GM18868 (cell line): ENCODE measurements at regions not wholly inside any gene's neighbourhood (a gene's known extent, or its start where the extent isn't known, plus 50 kb on each side); places are given as distances from the start of the nearest gene placed in this dataset.
"Not testable (repeated sequence)": the region's sequence is repeated elsewhere in the genome, so short reads cannot be mapped to it uniquely, and the experiment has no call there.

Experiments
- ATAC-seq: cut with Tn5 transposase; IDR thresholded peaks from one replicate; pipeline ENCODE4 v1.9.1; 2021; ENCODE audit warnings: mild to moderate bottlenecking, moderate library complexity; ENCODE audit not compliant: unreplicated experiment

DNA sequence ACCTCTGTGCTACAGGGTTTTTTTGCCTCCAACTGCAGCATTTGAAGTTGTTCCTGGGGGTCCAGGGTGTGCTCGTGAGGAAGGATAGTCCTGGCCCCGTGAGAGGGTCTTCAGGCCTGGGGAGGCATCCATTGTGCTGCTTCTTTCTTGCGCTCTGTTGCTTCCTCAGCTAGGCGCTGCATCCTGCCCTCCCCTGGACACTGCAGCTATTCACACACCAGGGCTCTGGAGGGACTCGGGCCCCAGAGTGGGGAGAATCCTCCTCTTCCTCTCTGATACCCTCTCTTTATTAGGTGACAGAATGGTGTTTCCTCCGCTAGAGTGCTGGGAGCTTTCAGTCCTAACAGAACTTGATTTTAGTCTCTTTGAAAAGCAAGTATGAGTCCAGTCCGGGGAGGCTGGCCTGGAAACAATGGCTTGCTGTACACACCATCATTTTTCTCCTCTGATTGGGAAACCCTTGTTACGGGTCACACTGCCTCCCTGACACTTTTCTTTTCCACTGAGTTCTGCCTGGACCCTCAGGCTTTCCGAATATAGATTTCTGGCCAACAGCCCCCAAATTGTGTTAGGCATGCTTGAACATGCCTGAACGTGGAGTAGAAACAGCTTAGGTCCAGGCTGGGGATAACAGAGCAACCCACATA is 81.4 kb upstream of the ELAC2 start:
- no peak for ATAC-seq

DNA sequence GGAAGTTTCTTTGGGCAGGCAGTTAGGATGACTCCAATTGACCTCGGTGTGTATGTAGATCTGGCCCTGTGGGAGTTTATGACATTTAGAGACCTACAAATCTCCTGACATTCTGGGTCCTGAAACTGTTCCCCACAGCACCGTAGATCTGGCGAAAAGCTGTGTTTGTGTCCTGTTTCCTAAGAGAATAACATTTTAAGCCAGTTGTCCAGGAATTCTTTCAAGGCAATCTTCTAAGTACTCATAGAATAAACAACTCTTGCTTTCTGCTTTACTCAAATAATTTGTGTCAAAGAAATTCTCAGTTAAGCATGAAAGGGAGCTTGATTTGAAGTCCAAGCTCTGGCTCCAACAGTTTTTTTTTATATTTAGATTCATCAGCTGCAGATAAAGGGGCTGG is 78.5 kb upstream of the ELAC2 start:
- no peak for ATAC-seq

DNA sequence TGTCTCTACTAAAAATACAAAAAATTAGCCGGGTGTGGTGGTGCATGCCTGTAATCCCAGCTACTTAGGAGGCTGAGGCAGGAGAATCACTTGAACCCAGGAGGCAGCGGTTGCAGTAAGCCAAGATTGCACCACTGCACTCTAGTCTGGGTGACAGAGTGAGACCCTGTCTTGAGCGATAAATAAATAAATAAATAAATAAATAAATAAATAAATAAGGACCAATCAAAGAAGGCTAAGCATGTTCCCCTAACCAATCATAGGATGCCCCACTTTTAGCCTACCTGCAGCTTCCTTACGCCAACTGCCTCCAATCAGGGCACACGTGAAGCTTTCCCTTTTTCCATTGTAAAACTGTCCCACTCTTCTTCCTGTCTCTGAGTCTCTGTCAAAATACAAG is 74.2 kb upstream of the ELAC2 start:
- ATAC-seq = not testable (repeated sequence)

GRCh38 chr17:13088666-13089065 is 70.8 kb upstream of the ELAC2 start:
- no peak for ATAC-seq

DNA sequence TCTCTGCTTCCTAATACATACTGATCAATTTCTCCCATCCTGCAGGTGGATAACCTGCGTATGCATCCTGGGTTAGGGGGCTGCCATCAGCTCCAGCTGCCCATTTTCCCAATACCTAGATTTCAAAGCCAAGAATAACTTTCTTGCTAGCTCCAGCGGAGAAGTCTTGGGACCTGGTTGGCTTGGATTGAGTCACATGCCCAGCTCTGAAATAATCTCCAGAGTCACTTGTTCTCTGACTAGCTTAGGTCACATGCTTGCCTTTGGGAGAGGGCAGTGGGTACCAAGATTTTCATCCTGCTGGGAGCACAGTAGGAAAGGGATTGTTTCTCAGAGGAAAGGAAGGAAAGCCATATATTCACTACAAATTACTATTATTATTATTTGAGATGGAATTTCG is 70.0 kb upstream of the ELAC2 start:
- no peak for ATAC-seq

- ATAC-seq = no peak
Measured at GRCh38 chr17:13086142-13086769, 68.4 kb upstream of the ELAC2 start.

DNA sequence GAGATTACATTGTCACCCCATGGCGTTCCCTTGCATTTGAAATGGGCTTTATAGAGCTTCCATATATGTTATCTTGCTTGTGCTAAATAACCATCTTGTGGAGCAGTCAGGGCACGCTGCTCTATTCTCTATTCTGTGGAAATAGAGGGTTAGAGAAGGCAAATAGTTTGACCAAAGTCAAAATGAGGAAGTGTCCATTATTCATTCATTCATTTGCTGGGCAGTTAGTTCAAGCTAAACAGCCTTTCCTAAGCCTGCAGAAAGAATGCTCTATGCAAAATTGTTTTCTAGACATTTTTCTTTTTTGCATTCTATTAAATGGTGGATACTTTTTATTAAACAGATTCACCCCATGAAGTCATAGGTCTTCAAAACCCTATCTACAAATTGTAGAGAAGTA is 67.8 kb upstream of the ELAC2 start:
- no peak for ATAC-seq

- peak; percentile 70 for ATAC-seq
Measured at GRCh38 chr17:13084420-13084819, 66.6 kb upstream of the ELAC2 start.

- ATAC-seq = no peak
Measured at GRCh38 chr17:13078591-13079385, 61.0 kb upstream of the ELAC2 start.

- ATAC-seq = no peak
Measured at GRCh38 chr17:13076905-13077304, 59.1 kb upstream of the ELAC2 start.

DNA sequence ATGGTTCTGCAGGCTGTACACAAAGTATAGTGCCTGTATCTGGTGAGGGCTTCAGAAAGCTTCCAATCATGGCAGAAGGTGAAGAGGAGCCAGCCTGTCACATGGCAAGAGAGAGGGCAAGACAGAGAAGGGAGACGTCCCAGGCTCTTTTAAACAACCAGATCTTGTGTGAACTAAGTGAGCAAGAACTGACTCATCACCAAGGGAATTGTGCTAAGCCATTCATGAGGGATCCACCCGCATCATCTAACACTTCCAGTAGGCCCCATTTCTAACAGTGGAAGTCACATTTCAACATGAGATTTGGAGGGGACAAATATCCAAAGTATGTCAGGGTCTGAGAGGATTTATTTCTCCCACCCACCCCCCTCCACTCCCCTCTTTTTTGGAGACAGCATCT is 56.2 kb upstream of the ELAC2 start:
- ATAC-seq = no peak

DNA sequence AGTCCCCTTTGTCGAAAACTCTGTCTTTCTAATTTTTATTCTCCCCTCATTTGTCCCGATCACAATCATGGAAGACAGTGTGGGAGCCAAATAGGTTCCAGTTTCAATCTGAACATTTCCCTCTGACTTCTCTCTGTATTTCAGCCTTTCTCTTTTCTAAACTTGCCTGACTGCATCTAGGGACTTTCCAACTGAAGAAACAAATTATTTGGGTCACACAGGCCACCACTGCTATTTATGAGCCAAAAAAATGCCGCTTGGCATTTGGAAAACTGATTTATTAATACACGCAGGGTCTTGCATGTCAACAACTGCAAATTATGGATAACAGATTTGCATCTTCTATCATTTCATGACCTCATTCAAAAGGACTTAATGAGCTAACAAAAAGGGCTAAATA is 55.2 kb upstream of the ELAC2 start:
- ATAC-seq = peak; percentile 73

GRCh38 chr17:13070732-13071131 is 52.9 kb upstream of the ELAC2 start:
- no peak for ATAC-seq

DNA sequence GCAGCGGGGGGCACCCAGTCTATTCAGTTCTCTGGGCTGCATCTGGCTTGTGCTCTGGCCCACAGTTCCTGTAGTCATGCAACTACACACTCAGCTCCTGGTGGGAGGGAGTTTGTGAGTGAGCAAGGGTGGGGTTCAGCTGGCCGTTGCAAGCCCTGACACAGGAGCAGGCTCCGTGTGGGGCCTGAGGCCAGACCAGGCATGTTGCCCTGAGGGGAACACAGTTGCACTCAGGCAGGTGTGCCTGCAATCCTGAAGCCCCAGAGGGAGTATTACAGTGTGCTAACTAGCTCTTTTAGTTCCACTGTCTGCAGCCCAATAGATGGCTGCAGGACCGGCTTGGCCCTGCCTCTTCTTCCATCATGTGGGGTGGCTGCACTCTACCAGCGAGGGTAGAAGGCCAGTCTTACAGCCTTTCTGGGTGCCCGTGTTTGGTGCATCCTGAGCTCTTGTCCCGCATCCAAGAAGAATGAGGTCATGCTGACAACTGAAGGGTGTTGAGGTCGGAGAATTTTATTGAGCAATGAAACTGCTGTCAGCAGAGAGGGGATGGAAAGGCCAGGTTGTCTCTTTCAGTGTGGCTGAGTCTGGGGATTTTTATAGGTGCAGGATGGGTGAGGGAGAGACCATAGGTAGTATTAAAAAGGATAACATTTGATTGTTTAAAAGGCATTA is 49.9 kb upstream of the ELAC2 start:
- ATAC-seq = no peak
